ENCODE measurements at regions not wholly inside any gene's neighbourhood (a gene's known extent, or its start where the extent isn't known, plus 50 kb on each side); places are given as distances from the start of the nearest gene placed in this dataset.
"Not testable (repeated sequence)": the region's sequence is repeated elsewhere in the genome, so short reads cannot be mapped to it uniquely, and the experiment has no call there.

DNA sequence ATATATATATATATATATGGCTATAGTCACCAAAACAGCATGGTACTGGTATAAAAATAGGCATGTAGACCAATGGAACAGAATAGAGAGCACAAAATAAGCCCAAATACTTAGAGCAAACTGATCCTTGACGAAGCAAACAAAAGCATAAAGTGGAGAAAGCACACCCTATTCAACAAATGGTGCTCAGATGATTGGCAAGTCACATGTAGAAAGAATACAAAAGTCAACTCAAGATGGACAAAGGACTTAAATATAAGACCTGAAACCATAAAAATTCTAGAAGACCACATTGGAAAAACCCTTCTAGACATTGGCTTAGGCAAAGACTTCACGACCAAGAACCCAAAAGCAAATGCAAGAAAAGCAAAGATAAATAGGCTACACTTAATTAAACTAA lies 167.2 kb downstream of the NAA11 start:
- not testable (repeated sequence) for TF ChIP-seq POLR2A (IDR thresholded peaks at IDR 0.05; ENCODE audit: low read length); GATA1 (IDR thresholded peaks at IDR 0.05; ENCODE audit: low read depth, low read length)
